HG03159 (cell line): ENCODE measurements at regions not wholly inside any gene's neighbourhood (a gene's known extent, or its start where the extent isn't known, plus 50 kb on each side); places are given as distances from the start of the nearest gene placed in this dataset.

Experiments
- ATAC-seq: cut with Tn5 transposase; IDR thresholded peaks from one replicate; pipeline ENCODE4 v1.9.1; 2021; ENCODE audit warnings: mild to moderate bottlenecking, moderate library complexity; ENCODE audit not compliant: unreplicated experiment

DNA sequence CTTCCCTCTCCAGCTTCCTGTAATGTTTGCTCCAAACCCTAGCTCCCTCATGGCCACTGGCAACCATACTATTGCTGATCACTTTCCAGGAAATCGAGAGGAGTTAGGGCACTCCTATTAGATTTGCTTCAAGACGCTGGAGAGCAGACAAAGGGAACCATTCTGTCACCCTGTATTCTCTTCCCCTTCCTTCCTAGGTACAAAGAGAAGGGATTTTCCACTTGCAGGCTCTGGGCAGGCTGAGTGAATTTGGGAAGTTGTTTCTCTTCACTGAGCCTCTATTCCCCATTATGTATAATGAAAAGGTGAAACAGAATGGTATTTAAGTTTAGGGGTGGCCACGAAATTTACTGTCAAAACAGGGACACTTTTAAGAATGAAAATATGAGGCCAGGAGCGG lies 99.4 kb upstream of the LPP start:
- no peak for ATAC-seq

DNA sequence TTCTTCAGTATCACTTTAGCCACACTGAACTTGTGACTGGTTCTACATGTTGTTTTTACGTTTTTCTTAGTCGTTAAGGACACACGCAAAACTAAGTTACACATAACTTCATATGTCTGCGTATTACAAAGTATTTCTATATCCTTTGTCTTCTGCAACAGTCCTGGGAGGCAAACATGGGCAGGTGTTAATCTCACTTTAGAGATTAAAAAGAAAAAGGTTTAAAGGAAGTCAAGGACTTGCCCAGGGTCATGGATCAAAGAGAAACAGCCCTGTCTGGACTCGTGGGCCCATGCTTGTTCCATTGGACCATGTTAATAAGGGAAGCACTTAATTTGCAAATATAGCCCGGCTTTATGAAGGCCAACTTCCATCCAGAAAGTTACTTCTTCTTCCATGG lies 98.6 kb upstream of the LPP start:
- ATAC-seq = no peak

DNA sequence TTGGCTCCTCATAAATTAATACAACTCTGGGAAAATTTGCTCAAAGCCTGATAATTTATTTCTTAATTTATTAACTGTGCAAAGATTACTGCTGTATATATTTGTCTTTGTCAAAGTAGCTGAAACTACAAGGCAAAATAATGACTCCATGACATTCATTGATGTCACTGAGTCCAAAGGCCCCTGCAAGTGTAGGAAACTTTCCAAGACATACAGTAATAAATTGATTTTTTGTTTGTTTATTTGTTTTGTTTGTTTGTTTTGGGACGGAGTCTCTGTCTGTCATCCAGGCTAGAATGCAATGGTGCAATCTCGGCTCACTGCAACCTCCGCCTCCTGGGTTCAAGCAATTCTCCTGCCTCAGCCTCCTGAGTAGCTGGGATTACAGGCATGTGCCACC lies 96.8 kb upstream of the LPP start:
- no peak for ATAC-seq

DNA sequence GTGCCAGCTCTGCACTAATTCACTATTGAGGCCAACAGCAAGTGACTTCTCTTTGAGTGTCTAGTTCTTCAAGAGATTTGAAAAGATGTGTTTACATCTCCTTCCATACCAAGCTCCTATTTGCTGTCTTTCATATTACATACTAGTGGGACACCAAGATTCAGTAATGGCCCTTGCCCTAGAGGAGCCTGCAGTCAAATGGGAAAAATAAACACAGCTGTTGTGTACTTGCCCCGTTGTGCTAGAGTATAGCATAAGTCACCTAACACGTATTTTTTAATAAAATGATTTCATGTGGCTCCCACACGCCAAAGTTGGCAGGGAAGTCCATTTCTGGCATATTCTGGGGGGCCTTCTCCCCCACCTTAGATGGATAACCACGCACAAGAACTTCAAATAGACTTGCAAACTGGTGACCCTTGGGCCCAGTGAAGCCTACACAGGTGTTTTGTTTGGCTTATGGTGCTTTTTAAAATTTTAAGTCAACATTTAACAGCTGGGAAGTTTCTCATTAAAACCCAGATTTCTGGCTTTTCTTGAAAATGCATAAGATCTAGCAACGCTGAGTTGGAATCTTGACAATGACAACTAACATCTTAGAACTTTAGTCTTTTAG lies 95.3 kb upstream of the LPP start:
- no peak for ATAC-seq

DNA sequence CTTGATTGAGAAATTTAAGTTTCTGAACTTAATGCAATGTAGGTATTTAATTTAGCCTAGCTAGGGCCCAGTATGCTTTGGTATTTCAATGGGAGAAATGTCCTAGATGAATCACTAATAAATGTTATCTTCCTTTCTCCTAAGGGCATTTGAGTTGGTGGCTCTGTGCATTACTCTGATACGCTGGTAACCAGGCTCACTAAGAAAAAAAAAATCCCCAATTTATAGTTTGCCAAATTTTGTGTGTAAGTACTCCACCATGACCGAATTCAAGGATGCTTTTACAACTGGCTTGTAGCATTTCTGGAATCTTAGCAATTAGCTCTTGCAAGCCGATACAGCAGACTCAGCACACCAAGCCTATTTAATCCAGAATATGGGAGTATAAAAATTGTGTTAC lies 94.6 kb upstream of the LPP start:
- ATAC-seq = no peak

DNA sequence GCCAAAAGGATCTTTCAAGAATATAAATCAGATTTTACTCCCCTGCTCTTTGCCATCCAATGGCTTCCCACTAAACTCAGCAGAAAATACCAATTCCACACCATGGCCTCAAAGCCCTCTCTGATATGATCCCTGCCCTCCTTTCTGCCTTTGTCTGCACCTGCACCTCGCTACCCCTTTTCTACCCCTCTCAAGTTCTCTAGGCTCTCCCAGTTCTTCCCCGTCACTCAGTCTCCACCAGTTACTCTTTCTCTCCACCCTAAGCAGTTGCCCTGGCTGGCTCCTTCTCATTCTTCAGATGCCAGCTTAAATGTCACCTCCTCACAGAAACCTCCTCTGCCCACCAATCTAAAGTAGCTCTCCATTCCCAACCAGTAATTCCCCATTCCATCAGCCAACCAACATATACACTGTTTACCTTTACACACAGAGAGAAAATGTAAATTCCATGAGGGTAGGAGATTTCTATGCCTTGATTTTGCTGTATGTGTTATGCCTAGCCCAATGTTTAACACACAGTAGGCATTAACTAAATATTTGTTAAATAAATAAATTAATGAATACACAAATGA lies 93.6 kb upstream of the LPP start:
- ATAC-seq = no peak

DNA sequence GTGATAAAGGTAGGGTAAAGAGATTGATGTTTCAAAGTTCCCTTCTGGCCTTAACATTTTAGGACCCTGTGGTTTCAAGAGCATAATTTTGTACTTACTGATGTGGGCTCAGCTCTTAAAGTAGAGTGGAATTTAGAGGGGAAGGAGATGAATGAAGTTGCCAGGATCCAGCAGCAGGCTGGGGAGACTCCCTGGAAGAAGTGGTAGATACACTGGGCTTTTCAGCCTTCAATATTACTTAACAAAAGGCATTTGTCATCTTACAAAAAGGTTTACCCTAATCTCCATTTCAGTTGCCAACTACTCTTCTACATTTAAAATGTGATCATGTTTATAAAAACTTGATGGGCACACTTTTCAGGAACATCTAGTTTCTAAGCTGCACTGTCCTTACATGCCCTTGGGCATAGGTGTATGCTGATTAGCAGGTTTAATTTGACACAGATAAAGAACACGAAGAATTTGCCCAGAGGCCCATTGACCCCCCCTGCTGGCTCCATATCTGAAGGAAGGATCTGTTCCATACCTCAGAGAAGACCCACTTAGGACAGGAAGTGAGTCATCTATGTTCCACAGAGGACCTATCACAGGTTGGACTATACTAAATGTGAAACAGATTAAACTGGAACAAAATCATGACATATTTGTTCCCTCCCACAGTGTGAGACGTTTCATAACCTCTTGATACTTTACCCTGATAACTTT lies 93.0 kb upstream of the LPP start:
- no peak for ATAC-seq

DNA sequence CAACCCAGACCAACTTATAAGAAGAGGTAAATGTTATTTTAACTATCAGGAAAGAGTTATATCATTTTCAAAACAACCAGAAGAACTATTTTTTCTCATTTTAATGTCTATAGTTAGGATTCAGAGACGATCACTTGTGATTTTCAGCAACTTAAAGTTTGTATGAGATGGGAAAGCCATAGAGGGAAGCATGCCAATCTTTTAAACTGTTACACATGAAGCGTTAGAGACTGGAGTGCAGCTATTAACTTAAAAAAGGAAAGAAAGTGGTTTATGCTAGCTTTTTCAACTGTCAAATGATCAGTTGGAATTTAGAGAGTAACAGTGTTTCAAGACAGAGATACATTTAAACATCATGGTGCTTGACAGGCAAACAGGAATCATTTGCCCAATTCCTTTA lies 91.7 kb upstream of the LPP start:
- no peak for ATAC-seq

DNA sequence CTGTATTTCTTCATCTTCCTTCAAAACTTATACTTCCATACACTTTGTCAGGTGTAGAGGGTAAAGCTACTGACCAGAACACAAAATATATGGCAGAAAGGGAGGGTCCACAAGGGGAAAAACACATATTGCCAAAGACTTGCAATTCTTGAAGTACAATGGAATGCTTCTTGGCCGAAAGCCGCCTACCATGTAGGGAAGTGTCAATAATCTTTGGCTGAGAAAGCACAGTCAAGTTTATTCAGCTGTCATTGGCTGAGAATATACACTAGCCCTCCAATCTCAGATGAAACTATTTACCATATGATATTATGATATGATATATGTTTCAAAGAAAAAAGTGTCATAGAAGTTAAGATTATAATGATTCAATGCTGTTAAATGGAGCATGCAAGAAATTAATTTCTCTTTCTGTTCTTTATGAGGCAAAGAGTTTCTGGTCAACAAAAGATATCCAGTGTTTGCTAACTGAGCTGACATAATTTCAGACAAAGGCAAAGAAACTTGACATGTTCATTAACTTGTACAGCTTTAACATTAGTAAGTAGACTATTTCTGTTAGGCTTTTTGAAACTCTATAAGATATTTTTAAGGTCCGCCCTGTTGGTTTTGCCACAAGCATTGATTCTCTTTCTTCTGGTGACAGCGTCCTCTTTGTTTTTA lies 89.0 kb upstream of the LPP start:
- ATAC-seq = no peak

DNA sequence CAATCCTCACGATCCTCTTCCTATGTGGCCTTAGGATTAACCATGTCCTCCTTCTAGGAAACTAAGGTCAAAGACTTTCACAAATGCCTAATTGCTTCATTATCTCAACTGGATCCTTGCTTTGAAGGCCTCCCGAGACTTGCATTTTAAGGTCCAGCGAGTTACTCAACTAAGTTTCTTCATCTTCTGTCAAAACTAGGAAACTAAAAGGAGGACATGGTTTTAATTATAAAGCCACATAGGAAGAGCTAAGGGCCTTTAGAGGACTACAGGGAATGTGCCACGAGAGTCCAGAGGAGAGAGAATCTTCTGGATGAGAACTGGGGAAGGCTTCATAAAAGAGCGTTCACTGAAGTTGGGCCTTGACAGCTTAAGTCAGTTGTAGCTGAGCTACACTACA lies 87.8 kb upstream of the LPP start:
- no peak for ATAC-seq

DNA sequence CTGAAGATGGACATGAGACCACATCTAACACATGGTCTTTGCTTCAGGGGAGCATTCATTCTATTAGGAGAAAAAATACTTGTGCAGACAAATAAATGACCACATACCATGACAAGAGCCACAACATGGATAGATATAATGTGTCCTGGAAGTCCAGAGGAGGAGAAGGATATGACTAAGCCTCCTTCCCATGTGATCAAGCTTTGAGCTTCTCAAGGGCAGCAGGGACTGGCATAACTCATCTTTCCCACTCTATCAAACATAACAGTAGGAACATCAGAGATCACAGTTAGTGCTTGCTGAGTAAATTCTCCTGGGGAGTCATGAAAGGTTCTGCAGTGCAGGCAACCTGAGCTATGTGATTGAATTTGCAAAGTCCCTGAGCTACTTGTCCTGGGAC lies 86.0 kb upstream of the LPP start:
- no peak for ATAC-seq

DNA sequence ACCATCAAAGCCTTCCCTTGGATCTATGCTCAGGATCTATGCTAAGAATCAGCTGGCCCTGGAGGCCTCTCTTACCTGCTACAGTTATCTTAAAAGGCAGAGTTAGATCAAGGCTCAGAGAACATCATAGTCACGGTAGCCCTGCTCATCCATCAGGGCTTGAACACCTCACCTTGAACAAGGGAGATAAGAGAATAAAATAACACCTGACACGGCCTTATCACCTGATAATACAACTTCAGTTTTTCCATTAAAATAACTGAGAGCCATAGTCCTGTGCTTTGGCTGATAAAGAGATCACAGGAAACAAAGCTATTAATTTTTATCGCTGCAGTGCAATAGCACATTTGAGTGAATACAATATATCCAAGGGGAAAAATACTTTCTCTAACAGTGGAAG lies 85.6 kb upstream of the LPP start:
- no peak for ATAC-seq

DNA sequence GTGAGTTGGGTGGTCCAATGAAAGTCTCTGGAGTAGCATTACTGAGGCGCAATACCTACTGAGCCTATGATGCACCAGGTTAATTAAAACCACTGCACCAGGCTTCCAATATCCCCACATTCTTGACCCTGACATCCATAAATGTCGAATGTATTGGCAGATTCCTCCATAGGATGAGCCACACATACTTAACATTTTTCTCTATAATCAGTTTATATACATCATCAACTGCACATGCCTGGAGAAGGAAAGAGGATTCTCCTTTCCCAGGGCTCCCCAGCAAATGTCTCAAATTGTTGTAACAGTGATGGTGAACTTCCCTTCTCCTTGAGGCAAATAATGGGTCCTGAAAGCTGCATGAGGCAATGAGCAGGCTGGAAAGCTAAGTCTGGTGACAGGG lies 82.3 kb upstream of the LPP start:
- no peak for ATAC-seq

DNA sequence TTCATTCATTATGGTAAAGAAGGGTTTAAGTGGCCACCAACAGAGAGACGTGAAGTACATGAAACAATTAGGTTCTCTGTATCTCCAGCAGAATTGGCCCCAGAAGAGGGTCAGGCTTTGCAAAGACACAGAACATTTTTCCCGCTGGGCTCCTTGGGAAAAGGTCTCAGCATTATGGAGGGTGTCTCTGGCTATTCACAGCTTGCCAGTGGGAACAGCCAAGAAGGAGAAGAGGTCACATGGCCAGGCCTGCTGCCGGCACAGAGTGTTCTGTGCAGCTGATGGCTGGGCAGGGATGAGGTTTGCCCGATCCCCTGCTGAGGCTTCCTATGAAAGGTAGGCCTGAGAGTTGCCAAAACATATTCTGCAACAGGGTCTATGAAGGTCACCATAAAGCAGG lies 77.8 kb upstream of the LPP start:
- ATAC-seq = no peak

DNA sequence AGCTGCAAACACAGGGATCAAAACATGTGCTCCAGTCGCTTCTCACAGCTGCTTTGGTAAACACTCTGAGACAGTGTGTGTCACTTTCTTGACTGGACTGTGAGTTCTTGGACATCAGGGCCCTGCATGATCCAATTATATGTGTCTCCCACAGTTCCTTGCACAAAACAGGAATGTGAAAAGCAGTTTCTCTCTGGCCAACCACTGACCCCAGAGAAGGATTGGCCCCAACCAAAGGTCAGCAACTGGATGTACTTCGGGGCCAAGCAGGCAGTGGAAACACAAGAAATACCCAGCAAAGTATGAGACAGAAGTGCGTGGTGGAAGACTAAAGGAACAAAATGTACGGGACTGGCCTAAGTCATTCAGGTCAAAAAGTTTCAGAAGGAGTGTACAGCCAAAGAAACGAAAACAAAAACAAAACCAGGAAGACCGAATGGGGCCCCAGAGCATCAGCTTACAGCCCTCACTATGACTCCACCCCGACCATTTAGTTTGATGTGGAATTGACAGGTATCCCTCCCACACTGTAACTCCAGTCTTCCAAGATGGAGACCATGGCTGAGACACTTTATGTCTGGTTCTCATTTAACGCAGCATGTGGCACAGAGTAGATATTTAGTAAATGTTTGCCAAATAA lies 76.7 kb upstream of the LPP start:
- no peak for ATAC-seq

DNA sequence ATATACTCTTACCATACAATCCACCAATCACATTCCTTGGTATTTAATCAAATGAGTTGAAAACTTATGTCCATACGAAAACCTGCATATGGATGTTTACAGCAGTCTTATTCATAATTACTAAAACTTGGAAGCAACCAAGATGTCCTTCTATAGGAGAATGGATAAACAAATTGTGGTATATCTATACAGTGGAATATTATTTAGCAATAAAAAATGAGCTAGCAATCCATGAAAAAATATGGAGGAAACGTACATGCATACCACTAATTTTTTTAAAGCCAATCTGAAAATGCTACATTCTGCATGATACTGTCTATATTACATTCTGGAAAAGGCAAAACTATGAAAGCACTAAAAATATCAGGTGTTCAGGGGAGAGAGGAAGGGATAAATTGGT lies 73.9 kb upstream of the LPP start:
- ATAC-seq = no peak

DNA sequence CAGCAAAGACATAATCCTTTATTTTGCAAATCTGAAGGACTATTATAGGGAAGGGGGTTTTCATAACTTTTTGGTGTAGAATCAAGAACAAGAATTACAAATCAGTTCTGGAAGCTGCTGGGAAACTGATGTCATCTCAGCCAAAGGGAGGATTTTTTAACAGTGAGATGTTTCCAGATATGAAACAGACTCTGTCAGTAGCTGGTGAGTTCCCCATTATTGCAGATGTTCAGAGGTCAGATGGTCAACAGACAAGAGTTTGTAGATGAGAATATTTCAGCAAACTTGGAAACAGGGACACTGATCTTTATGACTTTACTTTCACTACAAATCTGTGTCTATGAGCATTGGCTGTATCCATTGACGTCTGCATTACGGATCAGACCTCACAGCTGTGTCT lies 71.9 kb upstream of the LPP start:
- ATAC-seq = no peak

DNA sequence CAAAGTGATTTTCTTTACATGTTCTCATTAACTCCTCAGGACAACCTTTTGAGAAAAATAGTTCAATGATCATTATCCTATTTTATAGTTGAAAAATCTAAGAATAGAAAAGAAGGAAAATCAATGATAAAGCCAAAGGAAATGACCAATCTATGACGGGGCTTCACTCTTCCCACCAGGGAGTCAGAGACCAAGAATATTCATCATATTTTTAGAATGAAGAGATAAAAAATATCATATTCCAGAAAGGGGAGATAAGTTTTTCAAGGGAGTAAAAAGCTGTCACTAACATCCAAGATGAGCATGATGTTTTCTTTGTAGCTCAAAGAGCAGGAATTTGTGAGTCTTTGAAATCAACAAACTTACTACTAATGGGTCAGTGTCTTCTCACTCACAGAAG lies 71.5 kb upstream of the LPP start:
- no peak for ATAC-seq

DNA sequence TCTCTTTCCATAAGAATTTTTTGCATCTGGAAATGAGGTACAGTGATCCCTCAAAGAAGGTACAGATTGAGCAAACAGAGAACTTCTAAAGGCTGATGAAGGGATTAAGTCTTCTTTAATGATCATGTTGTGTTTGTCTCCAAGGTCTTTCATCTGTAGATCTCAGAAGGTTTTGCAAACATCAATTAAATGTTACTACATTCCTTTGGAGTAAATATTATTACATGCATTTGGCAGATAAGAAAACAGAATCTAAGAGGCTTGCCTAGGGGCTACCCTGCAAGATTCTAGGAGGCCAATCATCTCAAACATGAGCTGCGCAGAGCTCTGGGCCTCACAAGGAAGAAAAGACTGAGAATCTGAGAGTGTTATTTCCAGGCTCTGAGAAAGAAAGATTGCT lies 70.9 kb upstream of the LPP start:
- no peak for ATAC-seq

DNA sequence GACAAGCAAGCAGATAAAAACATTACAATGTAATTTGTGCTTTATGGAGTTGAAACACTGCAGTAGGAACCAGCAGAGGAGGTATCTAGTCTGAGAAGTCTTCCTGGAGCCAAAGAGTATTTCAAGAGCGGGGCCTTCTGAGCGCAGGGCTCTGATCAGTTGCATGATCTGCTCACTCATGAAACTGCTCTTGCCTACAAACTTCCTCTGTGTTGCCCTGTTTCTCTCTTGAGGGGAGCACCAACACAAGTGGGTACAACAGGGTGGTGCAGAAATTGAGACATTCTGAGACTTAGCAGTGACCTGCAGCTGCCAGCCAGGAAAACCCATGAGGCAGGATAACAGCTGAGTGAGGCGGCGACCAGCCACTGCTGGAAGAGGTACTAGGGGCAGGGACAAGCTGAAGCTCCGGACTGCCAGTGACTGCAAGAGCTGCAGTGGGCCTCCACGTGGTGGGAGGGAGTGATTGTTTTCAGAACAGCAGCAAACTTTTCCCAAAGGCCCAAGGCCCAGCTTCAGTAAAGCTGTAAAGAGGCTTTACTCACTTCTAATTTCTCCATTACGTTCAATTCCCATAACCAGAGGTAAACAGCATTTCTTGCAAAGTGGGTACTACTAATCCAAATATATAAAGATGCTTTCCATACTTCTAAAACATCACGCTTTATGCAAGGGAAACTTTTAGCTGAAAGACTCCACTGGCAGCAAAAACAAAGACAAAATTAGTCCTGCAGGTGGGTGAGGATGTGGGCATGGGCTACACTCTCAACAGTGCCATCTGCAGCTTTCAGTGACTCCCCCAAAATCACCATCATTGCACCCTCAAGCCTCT lies 69.0 kb upstream of the LPP start:
- ATAC-seq = no peak
